Thoracic aorta (tissue), 2 donors: ENCODE measurements at regions not wholly inside any gene's neighbourhood (a gene's known extent, or its start where the extent isn't known, plus 50 kb on each side); places are given as distances from the start of the nearest gene placed in this dataset.

Experiments used
- ATAC-seq: fragments of 150-250 bp; one replicate; pipeline ENCODE4 v1.8.0; 2017; ENCODE audit warnings: low read depth; ENCODE audit not compliant: insufficient number of reproducible peaks, low FRiP score
- DNase-seq: peaks from one replicate; pipeline ENCODE4 v3.0.0-alpha.2; 2020; ENCODE audit warnings: low spot score
- H3K27ac ChIP-seq, 2 donors: fragments of 200-600 bp; sonication (generic); 1 replicate in 1 of 2; 2 replicates in 1 of 2; pipeline ENCODE4 v1.5.1; 2016; ENCODE audit warnings: mild to moderate bottlenecking in 2 of 2, moderate library complexity in 2 of 2
- H3K27me3 ChIP-seq: fragments of 200-600 bp; sonication (generic); replicated peaks from 2 replicates; pipeline ENCODE4 v1.6.0; 2016; ENCODE audit warnings: mild to moderate bottlenecking; ENCODE audit not compliant: insufficient read depth
- H3K36me3 ChIP-seq: fragments of 200-600 bp; sonication (generic); one replicate; pipeline ENCODE4 v1.5.1; 2016
- H3K4me1 ChIP-seq, 2 donors: fragments of 200-600 bp; sonication (generic); 1 replicate in 1 of 2; 2 replicates in 1 of 2; pipeline versions ENCODE4 v1.5.1 to v1.6.0; 2016; ENCODE audit warnings: low read depth in 2 of 2, mild to moderate bottlenecking in 1 of 2; ENCODE audit not compliant: control insufficient read depth in 1 of 2
- H3K4me3 ChIP-seq: fragments of 200-600 bp; sonication (generic); 2 replicates; pipeline ENCODE4 v1.5.1; 2016; ENCODE audit warnings: mild to moderate bottlenecking
- H3K9me3 ChIP-seq: fragments of 200-600 bp; sonication (generic); 2 replicates; pipeline ENCODE4 v1.5.1; 2016
- CTCF ChIP-seq: fragments of 200-600 bp; sonication (generic); IDR thresholded peaks from one replicate; pipeline ENCODE4 v1.5.1; 2019; ENCODE audit warnings: antibody characterized with exemption

- TF ChIP-seq CTCF, result no peak
- no peaks in the 10 kb centered on the region for H3K9me3 ChIP-seq
- no peak overlapping the region for H3K4me3 ChIP-seq
- no peaks in the 10 kb centered on the region for H3K36me3 ChIP-seq
- ATAC-seq (no peak), DNase-seq (no peak)
- H3K4me1 ChIP-seq, result no peaks in the 10 kb centered on the region
- no peak overlapping the region for H3K27ac ChIP-seq
- H3K27me3 ChIP-seq, result no peaks in the 10 kb centered on the region
Observed at GRCh38 chr6:102679865-102680264, 1286.4 kb downstream of the GRIK2 start.

- H3K27me3 ChIP-seq, result no peaks in the 10 kb centered on the region
- no peaks in the 10 kb centered on the region for H3K9me3 ChIP-seq
- ATAC-seq, result no peak
- no peaks in the 10 kb centered on the region for H3K36me3 ChIP-seq
- H3K27ac ChIP-seq, result no peak overlapping the region
- no peak for DNase-seq
- no peak for TF ChIP-seq CTCF
- no peak overlapping the region for H3K4me3 ChIP-seq
- H3K4me1 ChIP-seq, result no peaks in the 10 kb centered on the region
Observed at GRCh38 chr6:102677225-102677624, 1283.7 kb downstream of the GRIK2 start.

- Histone ChIP-seq H3K27ac (no peak overlapping the region), H3K4me1 (no peaks in the 10 kb centered on the region), H3K27me3 (no peaks in the 10 kb centered on the region), H3K4me3 (no peak overlapping the region), H3K36me3 (no peaks in the 10 kb centered on the region), H3K9me3 (no peaks in the 10 kb centered on the region)
- DNase-seq (no peak), ATAC-seq (no peak)
- TF ChIP-seq CTCF, result no peak
Observed at GRCh38 chr6:102670735-102671134, 1277.2 kb downstream of the GRIK2 start.

- no peaks in the 10 kb centered on the region for H3K27me3 ChIP-seq
- DNase-seq (no peak), ATAC-seq (no peak)
- H3K27ac ChIP-seq, result no peak overlapping the region
- TF ChIP-seq CTCF, result no peak
- no peaks in the 10 kb centered on the region for H3K9me3 ChIP-seq
- H3K4me1 ChIP-seq, result no peaks in the 10 kb centered on the region
- no peaks in the 10 kb centered on the region for H3K36me3 ChIP-seq
- no peak overlapping the region for H3K4me3 ChIP-seq
Observed at GRCh38 chr6:102662851-102663250, 1269.3 kb downstream of the GRIK2 start.

- no peak for DNase-seq
- H3K36me3 ChIP-seq, result no peaks in the 10 kb centered on the region
- no peaks in the 10 kb centered on the region for H3K27me3 ChIP-seq
- peaks cover 0 to 6% of the 10 kb centered on the region in 2 donors for H3K4me1 ChIP-seq
- H3K9me3 ChIP-seq, result no peaks in the 10 kb centered on the region
- ATAC-seq, result no peak
- no peak for TF ChIP-seq CTCF
- no peak overlapping the region for H3K4me3 ChIP-seq
- no peak overlapping the region for H3K27ac ChIP-seq
Observed at GRCh38 chr6:102660303-102660702, 1266.8 kb downstream of the GRIK2 start.
